Middle frontal gyrus (tissue), 1 donor: ENCODE measurements at regions not wholly inside any gene's neighbourhood (a gene's known extent, or its start where the extent isn't known, plus 50 kb on each side); places are given as distances from the start of the nearest gene placed in this dataset.
"Not testable (repeated sequence)": the region's sequence is repeated elsewhere in the genome, so short reads cannot be mapped to it uniquely, and the experiment has no call there.

Experiments used
- DNase-seq: peaks from one replicate; pipeline ENCODE4 v3.0.0-alpha.2; 2015; ENCODE audit warnings: low spot score; ENCODE audit errors: extremely low spot score

- no peak for DNase-seq
Observed at GRCh38 chr13:83003185-83003584, 879.1 kb downstream of the SLITRK1 start.

DNA sequence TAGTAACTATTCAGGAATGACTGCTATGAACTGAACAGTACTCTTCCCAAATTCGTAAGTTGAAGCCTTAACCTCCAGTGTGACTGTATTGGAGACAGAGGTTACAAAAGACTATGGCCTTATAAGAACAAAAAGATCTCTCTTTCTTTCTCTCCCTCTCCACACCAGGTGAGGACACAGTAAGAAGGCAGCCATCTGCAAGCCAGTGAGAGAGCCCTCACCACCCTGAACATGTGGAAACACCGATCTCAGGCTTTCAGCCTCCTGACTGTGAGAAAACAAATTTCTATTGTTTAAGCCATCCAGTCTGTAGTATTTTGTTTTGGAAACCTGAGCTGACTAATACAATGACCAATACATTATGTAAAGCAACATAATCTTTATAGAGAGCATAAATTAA, 888.9 kb downstream of the SLITRK1 start:
- DNase-seq, result no peak

- DNase-seq, result no peak
Observed at GRCh38 chr13:82976499-82976898, 905.8 kb downstream of the SLITRK1 start.

- DNase-seq, result no peak
Observed at GRCh38 chr13:82963226-82964099, 918.8 kb downstream of the SLITRK1 start.

GRCh38 chr13:82962397-82962796, 919.9 kb downstream of the SLITRK1 start:
- DNase-seq, result no peak

DNA sequence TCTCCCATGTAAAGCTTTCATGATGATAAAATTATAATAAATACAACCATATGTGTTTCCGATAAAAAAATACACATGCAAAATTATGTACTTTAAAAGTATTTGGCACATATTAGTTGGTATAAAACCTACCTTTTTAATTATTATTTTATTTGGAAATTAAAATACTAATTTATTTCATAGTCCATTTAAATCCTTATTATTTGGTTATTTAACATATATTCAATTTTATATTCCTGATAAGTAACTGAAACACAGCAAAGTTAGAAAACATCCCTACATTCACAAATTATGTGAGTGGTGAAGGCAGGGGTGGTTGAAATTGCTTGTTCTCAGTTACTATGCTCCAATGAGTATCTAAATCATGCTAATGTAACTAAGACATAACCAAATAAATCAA, 920.5 kb downstream of the SLITRK1 start:
- no peak for DNase-seq

DNA sequence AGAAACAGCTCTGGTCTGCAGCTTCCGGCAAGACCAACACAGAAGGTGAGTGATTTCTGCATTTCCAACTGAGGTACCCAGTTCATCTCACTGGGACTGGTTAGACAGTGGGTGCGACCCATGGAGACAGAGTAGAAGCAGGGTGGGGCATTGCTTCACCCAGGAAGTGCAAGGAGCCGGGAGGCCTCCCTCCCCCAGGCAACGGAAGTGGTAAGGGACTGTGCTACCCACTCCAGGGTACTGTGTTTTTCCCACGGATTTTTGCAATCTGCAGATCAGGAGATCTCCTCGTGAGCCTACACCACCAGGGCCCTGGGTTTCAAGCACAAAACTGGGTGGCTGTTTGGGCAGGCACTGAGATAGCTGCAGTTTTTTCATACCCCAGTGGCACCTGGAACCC, 929.9 kb downstream of the SLITRK1 start:
- not testable (repeated sequence) for DNase-seq

- no peak for DNase-seq
Observed at GRCh38 chr13:82947683-82948082, 934.6 kb downstream of the SLITRK1 start.

DNA sequence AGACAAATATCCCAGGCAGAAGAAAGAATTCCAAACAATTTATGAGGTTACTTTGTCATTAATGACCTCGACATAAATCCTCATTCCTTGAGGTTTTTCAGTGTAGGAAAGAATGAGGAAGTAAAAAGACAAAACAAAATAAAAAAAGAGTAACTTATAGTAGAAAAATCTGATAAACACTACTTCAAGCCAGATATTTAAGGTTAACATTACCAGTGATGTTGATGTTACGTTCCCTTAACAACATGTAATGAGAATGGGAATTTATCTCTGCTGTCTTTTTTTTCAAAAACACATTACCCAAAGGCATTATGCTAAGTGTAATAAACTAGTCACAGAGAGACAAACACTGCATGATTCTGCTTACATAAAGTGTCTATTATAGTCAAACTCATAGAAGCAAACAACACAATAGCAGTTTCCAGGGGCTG, 935.1 kb downstream of the SLITRK1 start:
- DNase-seq, result no peak

DNA sequence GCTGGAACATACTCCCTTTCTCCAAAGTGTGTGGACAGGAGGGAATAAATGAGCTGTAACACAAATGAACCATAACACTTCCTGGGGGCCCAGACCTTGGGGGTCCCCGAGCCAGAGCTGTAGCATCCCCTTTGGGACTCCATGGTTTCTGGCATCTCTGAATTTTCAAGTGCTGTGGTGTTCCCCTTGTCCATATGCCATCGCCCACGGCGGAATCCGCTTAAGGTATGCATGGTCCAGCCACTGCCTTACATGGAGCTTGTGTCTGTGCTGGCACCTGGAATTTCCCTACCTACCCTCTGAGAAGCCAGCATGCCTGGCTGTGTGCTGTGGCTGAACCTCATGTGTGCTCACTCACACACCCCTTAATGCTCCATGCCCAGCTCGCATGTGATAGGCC, 943.6 kb downstream of the SLITRK1 start:
- no peak for DNase-seq

GRCh38 chr13:82934000-82934399, 948.3 kb downstream of the SLITRK1 start:
- no peak for DNase-seq

DNA sequence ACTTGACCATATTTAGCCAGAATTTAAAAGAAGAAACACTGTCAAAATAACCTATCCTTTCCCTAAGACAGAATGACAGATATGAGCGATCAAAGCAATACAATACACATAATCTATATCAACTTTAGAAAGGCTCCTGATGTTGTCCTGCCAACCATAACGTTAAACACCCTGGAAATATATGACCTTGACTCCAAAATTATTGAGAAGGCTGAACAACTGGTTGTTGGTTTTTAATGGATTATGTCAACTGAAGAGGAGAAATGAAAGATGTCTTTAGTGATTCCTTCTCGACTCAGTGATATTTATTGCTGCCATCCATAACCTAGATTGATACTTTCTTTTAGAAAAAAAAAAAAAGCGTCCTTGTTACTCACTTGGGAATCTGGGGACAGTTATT, 957.2 kb downstream of the SLITRK1 start:
- no peak for DNase-seq

DNA sequence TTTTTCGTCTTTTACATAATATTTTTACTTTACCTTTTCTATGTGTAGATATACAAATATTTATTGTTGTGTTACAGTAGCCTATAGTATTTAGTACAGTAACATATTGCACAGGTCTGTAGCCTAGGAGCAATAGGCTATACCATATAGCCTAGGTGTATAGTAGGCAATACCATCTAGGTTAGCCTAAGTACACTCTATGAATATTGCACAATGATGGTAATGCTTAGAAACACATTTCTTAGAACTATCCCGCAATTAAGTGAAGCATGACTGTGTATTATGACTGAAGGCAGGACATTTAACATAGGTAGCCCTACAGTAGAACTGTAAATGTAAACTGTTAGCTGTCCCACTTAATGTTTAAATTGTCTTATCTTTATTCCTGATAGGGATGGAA, 964.3 kb downstream of the SLITRK1 start:
- no peak for DNase-seq

DNA sequence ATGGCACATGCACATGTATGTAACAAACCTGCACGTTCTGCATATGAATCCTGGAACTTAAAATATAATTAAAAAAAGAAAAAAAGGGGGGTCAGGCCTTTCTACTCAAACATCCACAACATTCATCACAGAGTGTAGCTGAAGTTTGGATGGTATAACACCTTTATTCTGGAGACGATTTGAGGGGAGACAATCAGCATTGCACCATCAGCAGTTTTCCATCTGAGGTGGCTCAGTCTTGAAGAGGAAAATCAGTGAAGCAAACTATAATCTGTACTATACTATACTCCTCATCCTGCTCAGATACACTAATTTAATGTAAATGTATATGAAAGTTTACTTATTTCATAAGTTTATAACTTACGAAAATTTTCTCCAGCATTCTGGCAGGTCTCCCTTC, 969.7 kb downstream of the SLITRK1 start:
- DNase-seq, result no peak

DNA sequence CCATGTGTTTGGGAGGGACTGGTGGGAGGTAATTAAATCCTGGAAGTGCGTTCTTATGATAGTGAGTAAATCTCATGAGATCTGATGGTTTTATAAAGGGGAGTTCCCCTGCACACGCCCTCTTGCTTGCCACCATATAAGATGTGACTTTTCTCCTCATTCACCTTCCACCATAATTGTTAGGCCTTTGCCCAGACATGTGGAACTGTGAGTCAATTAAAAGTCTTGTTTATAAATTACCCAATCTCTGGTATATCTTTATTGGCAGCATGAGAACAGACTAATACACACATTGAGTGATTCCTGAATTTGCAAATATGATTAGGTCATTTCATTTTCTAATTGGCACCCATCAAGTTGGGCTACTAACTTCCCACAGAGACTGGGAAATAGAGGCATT, 977.2 kb downstream of the SLITRK1 start:
- DNase-seq, result no peak

DNA sequence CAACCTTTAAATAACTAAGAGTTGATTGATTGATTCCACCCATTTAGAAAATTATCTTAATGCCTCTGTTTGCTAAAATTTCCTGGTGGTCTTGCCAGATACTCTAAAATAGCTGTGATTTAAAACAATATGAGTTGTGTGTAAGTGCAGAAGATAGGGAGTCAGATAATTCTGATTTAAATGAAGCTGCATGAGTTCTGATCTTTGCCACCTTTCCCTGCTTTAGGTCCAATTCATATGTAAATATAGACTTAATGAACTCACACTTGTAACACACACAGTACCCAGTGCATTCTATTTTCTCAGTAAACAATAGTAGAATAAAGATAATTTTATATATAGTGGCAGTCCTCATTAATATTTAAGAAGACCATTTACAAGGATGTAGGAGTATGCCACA, 981.8 kb downstream of the SLITRK1 start:
- DNase-seq, result no peak

GRCh38 chr13:82898586-82898985, 983.7 kb downstream of the SLITRK1 start:
- DNase-seq, result no peak

GRCh38 chr13:82879921-82880320, 1002.4 kb downstream of the SLITRK1 start:
- no peak for DNase-seq

- DNase-seq, result no peak
Observed at GRCh38 chr13:82878536-82878935, 1003.7 kb downstream of the SLITRK1 start.

- DNase-seq, result no peak
Observed at GRCh38 chr13:82867284-82867683, 1015.0 kb downstream of the SLITRK1 start.

DNA sequence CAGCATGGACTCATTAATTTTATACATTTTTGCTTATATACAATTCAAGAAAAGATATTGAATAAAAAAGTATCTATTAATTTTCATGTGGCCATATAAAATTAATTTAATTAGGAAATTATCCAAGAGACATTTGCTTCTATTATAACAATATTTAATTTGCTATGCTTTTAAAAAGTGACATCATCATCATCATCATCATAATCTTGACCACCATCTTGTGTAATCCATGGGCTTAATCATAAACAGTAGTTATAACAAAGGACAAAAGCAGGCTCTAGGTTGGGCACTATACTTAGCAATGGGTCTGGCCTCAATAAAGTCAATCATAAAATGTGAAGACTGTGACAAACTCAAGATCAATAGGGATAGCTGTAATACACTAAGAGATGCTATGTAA, 1031.6 kb downstream of the SLITRK1 start:
- DNase-seq, result no peak

- no peak for DNase-seq
Observed at GRCh38 chr13:82848766-82849165, 1033.5 kb downstream of the SLITRK1 start.

DNA sequence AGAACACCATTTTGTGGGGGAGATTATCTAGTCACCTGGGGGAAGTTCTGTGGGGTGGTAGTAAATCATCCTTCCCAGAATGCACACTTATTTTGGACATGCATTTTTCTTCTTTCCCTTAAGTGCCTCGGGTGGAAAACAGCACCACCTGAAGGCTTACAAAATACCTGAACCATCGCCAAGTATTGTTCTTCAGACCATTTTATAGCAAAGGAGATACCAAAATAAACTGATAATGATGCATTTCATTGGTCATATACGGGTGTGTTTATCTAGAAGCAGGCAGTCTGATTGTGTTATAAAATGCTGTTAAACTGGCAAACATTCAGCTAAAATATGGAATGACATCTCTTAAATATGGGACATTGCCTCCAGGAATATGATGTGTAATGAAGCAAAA, 1034.7 kb downstream of the SLITRK1 start:
- DNase-seq, result no peak
